ENCODE measurements at regions not wholly inside any gene's neighbourhood (a gene's known extent, or its start where the extent isn't known, plus 50 kb on each side); places are given as distances from the start of the nearest gene placed in this dataset.

GRCh38 chr5:2106721-2107120 is 224.0 kb upstream of the IRX4 start:
- TF ChIP-seq POLR2AphosphoS5 (IDR thresholded peaks at IDR 0.05): no peak
- no peak for TF ChIP-seq POLR2A (IDR thresholded peaks at IDR 0.05)
- Histone ChIP-seq H3K9me3 (no peaks in the 10 kb centered on the region), H3K36me3 (no peaks in the 10 kb centered on the region), H3K27me3 (no peaks in the 10 kb centered on the region), H3K4me3 (no peak overlapping the region), H3K4me1 (no peaks in the 10 kb centered on the region), H3K27ac (no peak overlapping the region)
- DNase-seq (no peak), ATAC-seq (ENCODE audit: low FRiP score in 2 of 2) (no peak)
- WGBS, 2 donors: 82 to 92% methylated on average over 2 of the region's 2 CpGs

DNA sequence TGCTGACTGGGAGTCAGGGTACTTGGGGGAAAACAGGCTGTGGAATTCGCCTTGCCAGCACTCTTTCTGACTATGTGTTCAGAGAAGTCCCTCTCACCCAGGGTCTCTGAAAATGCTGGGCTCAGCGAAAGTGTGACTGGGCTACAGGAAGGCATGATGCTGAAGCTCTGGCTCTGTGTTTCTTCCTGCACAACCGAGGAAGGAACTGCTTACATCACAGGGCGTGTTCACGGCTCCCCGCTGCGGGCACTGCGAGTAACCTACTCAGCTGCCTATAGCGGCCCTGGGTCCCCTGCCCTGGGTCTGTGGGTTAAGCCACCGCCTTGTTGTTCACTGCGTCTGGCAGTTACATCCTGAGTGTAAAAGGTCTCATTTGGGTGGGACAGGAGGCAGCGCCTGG is 222.4 kb upstream of the IRX4 start:
- H3K9me3 ChIP-seq: no peaks in the 10 kb centered on the region
- DNase-seq (no peak), ATAC-seq (ENCODE audit: low FRiP score in 2 of 2) (no peak)
- H3K27me3 ChIP-seq: no peaks in the 10 kb centered on the region
- TF ChIP-seq EP300 (IDR thresholded peaks at IDR 0.05): no peak
- no peak for TF ChIP-seq POLR2AphosphoS5 (IDR thresholded peaks at IDR 0.05)
- TF ChIP-seq POLR2A (IDR thresholded peaks at IDR 0.05): no peak
- TF ChIP-seq CTCF (IDR thresholded peaks at IDR 0.05): no peak
- H3K36me3 ChIP-seq: no peaks in the 10 kb centered on the region
- no peaks in the 10 kb centered on the region for H3K4me1 ChIP-seq
- no peak overlapping the region for H3K27ac ChIP-seq
- 63 to 77% methylated on average over 9 to 12 of the region's 12 CpGs for WGBS, 2 donors
- H3K4me3 ChIP-seq: no peak overlapping the region

- no peak for TF ChIP-seq POLR2AphosphoS5 (IDR thresholded peaks at IDR 0.05)
- no peak for TF ChIP-seq CTCF (IDR thresholded peaks at IDR 0.05)
- no peak for TF ChIP-seq POLR2A (IDR thresholded peaks at IDR 0.05)
- no peak for TF ChIP-seq EP300 (IDR thresholded peaks at IDR 0.05)
- Histone ChIP-seq H3K4me1 (no peaks in the 10 kb centered on the region), H3K27me3 (no peaks in the 10 kb centered on the region), H3K27ac (no peak overlapping the region), H3K4me3 (no peak overlapping the region), H3K9me3 (no peaks in the 10 kb centered on the region), H3K36me3 (no peaks in the 10 kb centered on the region)
- DNase-seq (no peak), ATAC-seq (ENCODE audit: low FRiP score in 2 of 2) (no peak)
- WGBS, 2 donors: 74% methylated on average over 6 of the region's 6 CpGs
These were observed 221.2 kb upstream of the IRX4 start for GRCh38 chr5:2103940-2104339.

GRCh38 chr5:2102819-2103776 is 220.4 kb upstream of the IRX4 start:
- WGBS, 2 donors: 86% methylated on average over 33 to 36 of the region's 36 CpGs
- Histone ChIP-seq H3K36me3 (no peaks in the 10 kb centered on the region), H3K27ac (no peak overlapping the region), H3K4me3 (no peak overlapping the region), H3K9me3 (no peaks in the 10 kb centered on the region), H3K27me3 (no peaks in the 10 kb centered on the region), H3K4me1 (no peaks in the 10 kb centered on the region)
- DNase-seq (peak in 1 of 2 donors; percentile 74), ATAC-seq (ENCODE audit: low FRiP score in 2 of 2) (no peak)
- TF ChIP-seq POLR2AphosphoS5 (IDR thresholded peaks at IDR 0.05) (no peak), EP300 (IDR thresholded peaks at IDR 0.05) (no peak), CTCF (IDR thresholded peaks at IDR 0.05) (no peak), POLR2A (IDR thresholded peaks at IDR 0.05) (no peak)

GRCh38 chr5:2101685-2102084 is 219.0 kb upstream of the IRX4 start:
- 77 to 86% methylated on average over 5 to 6 of the region's 6 CpGs for WGBS, 2 donors
- no peak for ATAC-seq (ENCODE audit: low FRiP score in 2 of 2)
- TF ChIP-seq POLR2AphosphoS5 (IDR thresholded peaks at IDR 0.05) (no peak), POLR2A (IDR thresholded peaks at IDR 0.05) (no peak), EP300 (IDR thresholded peaks at IDR 0.05) (no peak), CTCF (IDR thresholded peaks at IDR 0.05) (no peak)
- H3K4me3 ChIP-seq: no peak overlapping the region
- H3K27ac ChIP-seq: no peak overlapping the region
- no peaks in the 10 kb centered on the region for H3K4me1 ChIP-seq
- no peaks in the 10 kb centered on the region for H3K9me3 ChIP-seq
- DNase-seq: no peak
- no peaks in the 10 kb centered on the region for H3K36me3 ChIP-seq
- no peaks in the 10 kb centered on the region for H3K27me3 ChIP-seq
